ENCODE measurements at regions not wholly inside any gene's neighbourhood (a gene's known extent, or its start where the extent isn't known, plus 50 kb on each side); places are given as distances from the start of the nearest gene placed in this dataset.

GRCh38 chr5:5025774-5026408, 114.2 kb upstream of the ADAMTS16 start:
- TF ChIP-seq CTCF (IDR thresholded peaks at IDR 0.05) (no peak), EP300 (IDR thresholded peaks at IDR 0.05) (no peak), POLR2AphosphoS5 (IDR thresholded peaks at IDR 0.05) (no peak), POLR2A (IDR thresholded peaks at IDR 0.05; ENCODE audit: low read depth) (no peak)
